Activated naive CD8-positive, alpha-beta T cell treated with anti-CD3 and anti-CD28 coated beads, Interleukin-2, amount 10 ng/mL, durations not matched to agents 7 days and 5 days (primary cell): ENCODE measurements at regions not wholly inside any gene's neighbourhood (a gene's known extent, or its start where the extent isn't known, plus 50 kb on each side); places are given as distances from the start of the nearest gene placed in this dataset.

Experiments
- ATAC-seq: fragments of 150-1000 bp; cut with Tn5 transposase; one replicate; pipeline ENCODE4 v1.10.0; 2021; ENCODE audit warnings: low read depth, moderate library complexity
- POLR2A ChIA-PET: fragments of 350-600 bp; sonication (Branson Sonifier 250); formaldehyde crosslinking; loops from one replicate; lab custom pipeline; 2021; ENCODE audit warnings: antibody characterized with exemption; lab: Charles Lee
- DNase-seq: peaks from one replicate; pipeline ENCODE4 v3.0.0; 2021
- H3K27ac Mint-ChIP-seq: one replicate; pipeline ENCODE4 v1.8.0; 2022; ENCODE audit warnings: mild to moderate bottlenecking, mixed read lengths
- H3K27me3 Mint-ChIP-seq: one replicate; pipeline ENCODE4 v1.8.0; 2022; ENCODE audit warnings: mild to moderate bottlenecking, moderate library complexity, mixed read lengths
- H3K36me3 Mint-ChIP-seq: one replicate; pipeline ENCODE4 v1.8.0; 2021; ENCODE audit warnings: mild to moderate bottlenecking, mixed read lengths
- H3K4me1 Mint-ChIP-seq: one replicate; pipeline ENCODE4 v1.8.0; 2021; ENCODE audit warnings: mixed read lengths
- H3K4me3 Mint-ChIP-seq: one replicate; pipeline ENCODE4 v1.8.0; 2022; ENCODE audit warnings: mild to moderate bottlenecking, moderate library complexity, mixed read lengths
- H3K9me3 Mint-ChIP-seq: one replicate; pipeline ENCODE4 v1.8.0; 2021; ENCODE audit warnings: mixed read lengths

- POLR2A ChIA-PET, result no interaction called here
- Mint-ChIP-seq H3K9me3 (peaks cover 2% of the 10 kb centered on the region), H3K4me3 (no peak overlapping the region), H3K36me3 (no peaks in the 10 kb centered on the region), H3K4me1 (no peaks in the 10 kb centered on the region), H3K27me3 (no peaks in the 10 kb centered on the region), H3K27ac (no peak overlapping the region)
- ATAC-seq (no peak), DNase-seq (no peak)
Measured at GRCh38 chr20:7505152-7505834, 435.0 kb downstream of the HAO1 start.

- Mint-ChIP-seq H3K4me1 (no peaks in the 10 kb centered on the region), H3K27me3 (no peaks in the 10 kb centered on the region), H3K9me3 (peaks cover 2% of the 10 kb centered on the region), H3K36me3 (no peaks in the 10 kb centered on the region), H3K27ac (no peak overlapping the region), H3K4me3 (no peak overlapping the region)
- DNase-seq, result no peak
- ATAC-seq, result no peak
- POLR2A ChIA-PET, result no interaction called here
Measured at GRCh38 chr20:7505835-7506221, 434.4 kb downstream of the HAO1 start.

- ATAC-seq (no peak), DNase-seq (no peak)
- Mint-ChIP-seq H3K27ac (no peak overlapping the region), H3K9me3 (peaks cover 4% of the 10 kb centered on the region), H3K27me3 (no peaks in the 10 kb centered on the region), H3K36me3 (no peaks in the 10 kb centered on the region), H3K4me3 (no peak overlapping the region), H3K4me1 (no peaks in the 10 kb centered on the region)
- POLR2A ChIA-PET, result no interaction called here
Measured at GRCh38 chr20:7516621-7517111, 423.6 kb downstream of the HAO1 start.

DNA sequence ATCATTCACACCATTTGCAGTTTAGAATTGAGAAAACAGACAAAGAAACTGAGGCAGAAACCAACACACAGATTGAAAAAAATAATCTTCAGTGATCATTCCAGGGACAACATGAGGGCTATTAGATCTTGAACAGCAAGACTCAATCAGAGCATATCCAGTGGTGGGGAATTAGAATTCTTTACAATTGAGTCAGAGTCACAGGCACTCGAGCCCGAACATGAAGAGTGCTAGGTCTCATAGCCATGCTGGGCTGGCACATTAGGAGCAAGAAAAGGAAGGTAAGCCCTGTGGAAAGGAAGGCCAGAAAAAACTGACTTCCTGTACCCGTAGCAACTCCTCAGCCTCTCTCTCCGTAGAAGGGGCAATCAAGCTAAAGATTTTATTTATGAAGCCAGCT is 419.9 kb downstream of the HAO1 start:
- H3K9me3 Mint-ChIP-seq, result peaks cover 4% of the 10 kb centered on the region
- H3K36me3 Mint-ChIP-seq, result no peaks in the 10 kb centered on the region
- H3K4me3 Mint-ChIP-seq, result no peak overlapping the region
- POLR2A ChIA-PET, result no interaction called here
- DNase-seq (no peak), ATAC-seq (no peak)
- H3K27ac Mint-ChIP-seq, result peak overlapping the region; percentile 21
- H3K4me1 Mint-ChIP-seq, result no peaks in the 10 kb centered on the region
- H3K27me3 Mint-ChIP-seq, result no peaks in the 10 kb centered on the region

DNA sequence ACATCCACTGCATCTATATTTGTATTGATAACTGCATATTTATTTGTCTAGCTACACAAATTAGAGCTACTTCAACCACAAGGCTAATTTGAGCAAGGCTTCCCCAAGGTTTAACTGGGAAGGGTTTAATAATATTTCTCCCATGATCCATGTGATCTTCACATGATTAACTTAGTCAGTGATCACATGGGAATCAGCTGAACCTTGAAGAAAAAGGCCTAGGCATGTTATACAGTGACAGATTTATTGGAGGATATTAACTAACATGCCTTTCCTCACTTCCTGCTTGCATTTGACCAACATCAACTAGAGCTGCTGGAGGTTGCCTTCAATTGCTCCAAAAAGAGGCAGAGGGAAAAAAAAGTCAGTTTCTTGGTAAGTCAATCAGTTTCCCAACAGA is 417.0 kb downstream of the HAO1 start:
- Mint-ChIP-seq H3K4me3 (no peak overlapping the region), H3K4me1 (no peaks in the 10 kb centered on the region), H3K9me3 (peaks cover 4% of the 10 kb centered on the region), H3K36me3 (no peaks in the 10 kb centered on the region), H3K27ac (no peak overlapping the region), H3K27me3 (no peaks in the 10 kb centered on the region)
- POLR2A ChIA-PET, result no interaction called here
- no peak for ATAC-seq
- no peak for DNase-seq

DNA sequence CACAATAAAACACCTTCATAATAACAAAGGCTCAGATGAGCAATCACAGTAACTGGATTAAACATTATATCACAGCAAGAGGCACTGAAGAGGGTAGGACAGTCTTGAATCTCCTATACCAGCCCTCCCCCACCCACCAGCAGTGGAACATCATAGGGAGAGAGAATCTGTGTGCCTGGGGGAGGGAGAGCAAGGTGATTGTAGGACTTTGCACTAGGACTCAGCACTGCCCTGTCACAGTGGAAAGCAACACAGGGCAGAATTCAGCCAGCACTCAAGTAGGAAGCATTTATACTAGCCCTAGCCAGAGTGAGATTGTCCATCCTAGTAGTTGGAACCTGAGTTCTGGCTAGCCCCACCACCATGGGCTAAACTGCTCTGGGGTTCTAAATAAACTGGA is 400.2 kb downstream of the HAO1 start:
- Mint-ChIP-seq H3K4me1 (no peaks in the 10 kb centered on the region), H3K36me3 (no peaks in the 10 kb centered on the region), H3K4me3 (no peak overlapping the region), H3K9me3 (peaks cover 10% of the 10 kb centered on the region), H3K27ac (no peak overlapping the region), H3K27me3 (no peaks in the 10 kb centered on the region)
- ATAC-seq (no peak), DNase-seq (no peak)
- POLR2A ChIA-PET, result no interaction called here

- H3K36me3 Mint-ChIP-seq, result no peaks in the 10 kb centered on the region
- POLR2A ChIA-PET, result no interaction called here
- DNase-seq, result no peak
- peaks cover 10% of the 10 kb centered on the region for H3K9me3 Mint-ChIP-seq
- ATAC-seq, result no peak
- no peaks in the 10 kb centered on the region for H3K4me1 Mint-ChIP-seq
- H3K27me3 Mint-ChIP-seq, result no peaks in the 10 kb centered on the region
- no peak overlapping the region for H3K4me3 Mint-ChIP-seq
- no peak overlapping the region for H3K27ac Mint-ChIP-seq
Measured at GRCh38 chr20:7540923-7541322, 399.3 kb downstream of the HAO1 start.

DNA sequence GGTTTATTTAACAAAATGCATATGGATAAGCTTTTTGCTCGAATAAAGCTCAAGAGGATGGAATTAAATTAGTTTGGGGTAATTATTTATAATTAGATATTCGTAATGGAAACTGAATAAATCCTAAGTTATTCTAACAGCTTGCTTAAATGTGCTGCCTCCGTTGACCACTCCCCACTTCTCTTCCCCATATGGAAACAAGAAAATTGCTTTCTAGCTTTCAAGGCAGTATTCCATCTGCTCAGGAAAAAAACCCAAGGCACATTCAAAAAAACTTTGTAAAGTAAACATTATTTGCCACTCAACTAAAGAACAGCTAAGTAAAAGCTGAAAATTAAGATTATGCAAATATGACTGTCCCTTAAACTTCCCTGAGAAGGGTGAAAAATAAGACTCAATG is 369.2 kb downstream of the HAO1 start:
- no peak overlapping the region for H3K27ac Mint-ChIP-seq
- H3K4me3 Mint-ChIP-seq, result no peak overlapping the region
- DNase-seq, result no peak
- POLR2A ChIA-PET, result no interaction called here
- no peaks in the 10 kb centered on the region for H3K36me3 Mint-ChIP-seq
- no peak for ATAC-seq
- H3K9me3 Mint-ChIP-seq, result peaks cover 7% of the 10 kb centered on the region
- H3K4me1 Mint-ChIP-seq, result no peaks in the 10 kb centered on the region
- no peaks in the 10 kb centered on the region for H3K27me3 Mint-ChIP-seq

DNA sequence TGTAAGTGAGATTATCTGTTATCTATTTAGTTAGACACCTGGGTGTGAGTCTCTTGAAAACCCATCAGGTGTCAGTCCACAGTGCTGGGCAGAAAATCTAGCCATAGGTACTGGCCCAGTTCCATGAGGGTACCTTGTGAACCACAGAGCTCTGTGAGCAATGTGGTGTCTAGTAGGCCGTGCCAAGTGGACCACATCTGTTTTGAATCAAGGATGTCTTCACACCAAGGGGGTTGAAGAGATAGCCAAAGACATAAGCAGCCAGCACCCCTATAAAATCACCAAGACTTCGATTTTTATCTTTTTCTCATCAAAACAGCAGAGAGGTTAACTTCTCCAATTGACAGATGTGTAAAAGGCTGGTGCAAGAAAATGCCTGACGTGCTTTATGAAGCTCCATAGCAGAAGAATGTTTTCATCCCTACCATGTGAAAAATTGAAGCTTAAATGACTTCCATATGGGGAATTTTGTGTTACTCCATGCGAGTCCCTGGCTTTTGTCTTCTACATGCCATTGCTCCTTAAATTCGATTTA is 368.7 kb downstream of the HAO1 start:
- no peak for ATAC-seq
- Mint-ChIP-seq H3K4me1 (no peaks in the 10 kb centered on the region), H3K27me3 (no peaks in the 10 kb centered on the region), H3K27ac (no peak overlapping the region), H3K9me3 (peaks cover 7% of the 10 kb centered on the region), H3K36me3 (no peaks in the 10 kb centered on the region), H3K4me3 (no peak overlapping the region)
- DNase-seq, result no peak
- POLR2A ChIA-PET, result no interaction called here

DNA sequence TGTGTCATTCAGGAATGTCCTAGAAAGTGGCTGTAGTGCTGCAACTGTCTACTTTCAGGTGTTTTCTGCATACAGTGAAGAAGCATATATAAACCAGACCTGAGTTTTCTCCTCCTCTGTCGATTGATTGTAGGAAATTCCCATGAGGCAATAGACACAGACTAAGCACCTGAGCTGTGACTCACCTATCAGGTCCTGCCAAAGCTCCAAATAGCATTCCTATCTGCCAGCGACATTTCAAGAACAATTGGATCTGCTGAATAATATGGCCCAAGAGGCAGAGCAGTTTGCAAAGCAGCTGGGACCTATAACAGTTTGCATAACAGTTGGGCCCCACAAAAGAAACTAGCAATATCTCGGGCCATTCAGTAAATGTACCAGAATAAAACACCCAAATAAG is 360.4 kb downstream of the HAO1 start:
- POLR2A ChIA-PET, result no interaction called here
- no peak overlapping the region for H3K27ac Mint-ChIP-seq
- no peak for ATAC-seq
- no peak for DNase-seq
- no peaks in the 10 kb centered on the region for H3K4me1 Mint-ChIP-seq
- H3K36me3 Mint-ChIP-seq, result no peaks in the 10 kb centered on the region
- H3K9me3 Mint-ChIP-seq, result peaks cover 5% of the 10 kb centered on the region
- H3K27me3 Mint-ChIP-seq, result no peaks in the 10 kb centered on the region
- H3K4me3 Mint-ChIP-seq, result no peak overlapping the region

DNA sequence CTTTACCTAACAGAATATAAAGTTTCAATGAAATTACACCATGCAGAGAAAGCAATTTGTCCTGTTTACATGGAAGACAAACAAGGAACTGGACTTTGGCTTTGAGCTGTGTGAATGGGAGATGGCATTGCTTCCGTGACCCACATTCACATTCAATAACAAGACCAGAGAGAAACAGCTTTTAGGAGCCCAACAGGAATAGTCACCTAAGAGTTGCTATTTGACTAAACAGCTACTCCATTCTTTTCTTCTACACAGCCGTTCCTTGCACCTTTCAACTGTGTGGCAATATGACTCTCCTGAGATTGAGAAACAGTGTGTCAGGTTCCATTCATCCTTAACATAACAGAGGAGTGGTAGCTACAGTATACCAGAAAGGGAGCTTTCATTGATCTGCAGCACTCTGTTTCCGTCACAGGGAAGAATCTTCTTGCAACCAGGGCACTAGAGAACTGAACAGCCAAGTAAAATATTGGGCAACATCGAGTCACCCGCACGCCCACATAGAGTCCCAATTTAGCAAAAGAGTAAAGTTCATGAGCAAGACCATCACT is 355.1 kb downstream of the HAO1 start:
- H3K4me3 Mint-ChIP-seq, result no peak overlapping the region
- POLR2A ChIA-PET, result no interaction called here

GRCh38 chr20:7586481-7586880 is 353.8 kb downstream of the HAO1 start:
- DNase-seq, result no peak
- Mint-ChIP-seq H3K9me3 (peaks cover under 1% of the 10 kb centered on the region), H3K27ac (no peak overlapping the region), H3K36me3 (no peaks in the 10 kb centered on the region), H3K27me3 (no peaks in the 10 kb centered on the region), H3K4me3 (no peak overlapping the region), H3K4me1 (no peaks in the 10 kb centered on the region)
- no peak for ATAC-seq
- POLR2A ChIA-PET, result no interaction called here

More for the DNA sequence above, 355.1 kb downstream of the HAO1 start:
- Mint-ChIP-seq H3K36me3 (no peaks in the 10 kb centered on the region), H3K9me3 (peaks cover 2% of the 10 kb centered on the region), H3K27me3 (no peaks in the 10 kb centered on the region), H3K27ac (no peak overlapping the region), H3K4me1 (no peaks in the 10 kb centered on the region)
- ATAC-seq (no peak), DNase-seq (no peak)

- H3K27ac Mint-ChIP-seq, result no peak overlapping the region
- H3K36me3 Mint-ChIP-seq, result no peaks in the 10 kb centered on the region
- DNase-seq (no peak), ATAC-seq (no peak)
- H3K4me1 Mint-ChIP-seq, result no peaks in the 10 kb centered on the region
- peaks cover 4% of the 10 kb centered on the region for H3K9me3 Mint-ChIP-seq
- H3K27me3 Mint-ChIP-seq, result no peaks in the 10 kb centered on the region
- no peak overlapping the region for H3K4me3 Mint-ChIP-seq
- POLR2A ChIA-PET, result no interaction called here
Measured at GRCh38 chr20:7589164-7589563, 351.1 kb downstream of the HAO1 start.

GRCh38 chr20:7596541-7596940 is 343.7 kb downstream of the HAO1 start:
- Mint-ChIP-seq H3K9me3 (peaks cover 2% of the 10 kb centered on the region), H3K4me3 (no peak overlapping the region), H3K36me3 (no peaks in the 10 kb centered on the region), H3K4me1 (no peaks in the 10 kb centered on the region), H3K27me3 (no peaks in the 10 kb centered on the region), H3K27ac (no peak overlapping the region)
- DNase-seq, result no peak
- POLR2A ChIA-PET, result no interaction called here
- ATAC-seq, result no peak
